CD4-positive, CD25-positive, alpha-beta regulatory T cell (primary cell): ENCODE measurements at regions not wholly inside any gene's neighbourhood (a gene's known extent, or its start where the extent isn't known, plus 50 kb on each side); places are given as distances from the start of the nearest gene placed in this dataset.
"Not testable (repeated sequence)": the region's sequence is repeated elsewhere in the genome, so short reads cannot be mapped to it uniquely, and the experiment has no call there.

Experiments
- ATAC-seq, 2 donors: fragments of 150-1000 bp; cut with Tn5 transposase; one replicate each; pipeline ENCODE4 v1.10.0; 2021; ENCODE audit warnings: low read depth in 2 of 2, moderate number of reproducible peaks in 2 of 2, moderate library complexity in 1 of 2
- DNase-seq, 3 donors: peaks; one replicate each; pipeline versions ENCODE4 v3.0.0 to v3.0.0-alpha.2; 2012 to 2022; ENCODE audit warnings: mixed read lengths in 1 of 3
- H3K27ac ChIP-seq: one replicate; pipeline ENCODE4 v1.7.0; 2013; ENCODE audit warnings: mild to moderate bottlenecking, low read length; ENCODE audit not compliant: insufficient read depth, poor library complexity, severe bottlenecking
- H3K27me3 ChIP-seq: one replicate; pipeline ENCODE4 v1.7.0; 2013; ENCODE audit warnings: low read length; ENCODE audit not compliant: control insufficient read depth, insufficient read depth
- H3K36me3 ChIP-seq: one replicate; pipeline ENCODE4 v1.7.0; 2013; ENCODE audit warnings: mild to moderate bottlenecking, low read length, moderate library complexity; ENCODE audit not compliant: control insufficient read depth, insufficient read depth
- H3K4me1 ChIP-seq: 2 replicates; pipeline ENCODE4 v1.7.0; 2013; ENCODE audit warnings: mild to moderate bottlenecking, low read length; ENCODE audit not compliant: insufficient read depth, control insufficient read depth, poor library complexity, severe bottlenecking
- H3K4me3 ChIP-seq: one replicate; pipeline ENCODE4 v1.7.0; 2013; ENCODE audit warnings: low read depth, mild to moderate bottlenecking, low read length, moderate library complexity
- H3K9me3 ChIP-seq, 2 experiments: 1 replicate in 1 of 2; 2 replicates in 1 of 2; pipeline ENCODE4 v1.7.0; 2013; ENCODE audit warnings: low read length in 2 of 2, mild to moderate bottlenecking in 1 of 2, moderate library complexity in 1 of 2; ENCODE audit not compliant: control insufficient read depth in 2 of 2
- H3K27ac Mint-ChIP-seq, 3 donors: one replicate each; pipeline ENCODE4 v1.8.0; 2020 to 2022; ENCODE audit warnings: mild to moderate bottlenecking in 3 of 3, mixed read lengths in 3 of 3, moderate library complexity in 2 of 3
- H3K27me3 Mint-ChIP-seq: one replicate; pipeline ENCODE4 v1.8.0; 2022; ENCODE audit warnings: mild to moderate bottlenecking, mixed read lengths
- H3K36me3 Mint-ChIP-seq: one replicate; pipeline ENCODE4 v1.8.0; 2020; ENCODE audit warnings: mixed read lengths
- H3K4me1 Mint-ChIP-seq, 4 donors: one replicate each; pipeline ENCODE4 v1.8.0; 2020 to 2022; ENCODE audit warnings: mixed read lengths in 4 of 4, mild to moderate bottlenecking in 1 of 4
- H3K4me3 Mint-ChIP-seq, 4 donors: one replicate each; pipeline ENCODE4 v1.8.0; 2020 to 2022; ENCODE audit warnings: mild to moderate bottlenecking in 4 of 4, mixed read lengths in 4 of 4, moderate library complexity in 3 of 4
- H3K9me3 Mint-ChIP-seq, 7 donors: one replicate each; pipeline ENCODE4 v1.8.0; 2020 to 2022; ENCODE audit warnings: mixed read lengths in 7 of 7, mild to moderate bottlenecking in 3 of 7, moderate library complexity in 2 of 7

GRCh38 chr2:237207646-237208045 is 122.0 kb downstream of the COPS8 start:
- no peaks in the 10 kb centered on the region for H3K9me3 ChIP-seq
- no peaks in the 10 kb centered on the region for H3K36me3 ChIP-seq
- H3K4me1 ChIP-seq, result no peaks in the 10 kb centered on the region
- H3K27me3 ChIP-seq, result no peaks in the 10 kb centered on the region
- H3K36me3 Mint-ChIP-seq, result no peaks in the 10 kb centered on the region
- H3K4me1 Mint-ChIP-seq, result no peaks in the 10 kb centered on the region
- peaks cover 0 to 3% (median 0%) of the 10 kb centered on the region in 7 donors for H3K9me3 Mint-ChIP-seq
- H3K4me3 ChIP-seq, result no peak overlapping the region
- no peaks in the 10 kb centered on the region for H3K27me3 Mint-ChIP-seq
- ATAC-seq (no peak), DNase-seq (no peak)
- no peak overlapping the region for H3K27ac Mint-ChIP-seq
- no peak overlapping the region for H3K4me3 Mint-ChIP-seq
- no peak overlapping the region for H3K27ac ChIP-seq

GRCh38 chr2:237208373-237209260 is 122.9 kb downstream of the COPS8 start:
- peaks cover 0 to 3% (median 0%) of the 10 kb centered on the region in 7 donors for H3K9me3 Mint-ChIP-seq
- no peaks in the 10 kb centered on the region for H3K9me3 ChIP-seq
- no peak overlapping the region for H3K27ac Mint-ChIP-seq
- no peak overlapping the region for H3K4me3 ChIP-seq
- no peaks in the 10 kb centered on the region for H3K27me3 Mint-ChIP-seq
- H3K27me3 ChIP-seq, result no peaks in the 10 kb centered on the region
- H3K4me1 Mint-ChIP-seq, result no peaks in the 10 kb centered on the region
- no peaks in the 10 kb centered on the region for H3K36me3 Mint-ChIP-seq
- DNase-seq (no peak), ATAC-seq (no peak)
- no peaks in the 10 kb centered on the region for H3K4me1 ChIP-seq
- no peaks in the 10 kb centered on the region for H3K36me3 ChIP-seq
- no peak overlapping the region for H3K4me3 Mint-ChIP-seq
- H3K27ac ChIP-seq, result no peak overlapping the region

GRCh38 chr2:237209885-237210284 is 124.2 kb downstream of the COPS8 start:
- ATAC-seq (no peak), DNase-seq (no peak)
- Mint-ChIP-seq H3K36me3 (no peaks in the 10 kb centered on the region), H3K4me1 (no peaks in the 10 kb centered on the region), H3K4me3 (no peak overlapping the region), H3K9me3 (peaks cover 0 to 3% (median 0%) of the 10 kb centered on the region in 7 donors), H3K27ac (no peak overlapping the region), H3K27me3 (no peaks in the 10 kb centered on the region)
- H3K27me3 ChIP-seq, result no peaks in the 10 kb centered on the region
- no peaks in the 10 kb centered on the region for H3K4me1 ChIP-seq
- no peak overlapping the region for H3K27ac ChIP-seq
- H3K4me3 ChIP-seq, result no peak overlapping the region
- H3K9me3 ChIP-seq, result no peaks in the 10 kb centered on the region
- no peaks in the 10 kb centered on the region for H3K36me3 ChIP-seq

- ATAC-seq (no peak), DNase-seq (no peak)
- Mint-ChIP-seq H3K4me3 (no peak overlapping the region), H3K27ac (no peak overlapping the region), H3K36me3 (no peaks in the 10 kb centered on the region), H3K4me1 (no peaks in the 10 kb centered on the region), H3K27me3 (no peaks in the 10 kb centered on the region), H3K9me3 (peaks cover 0 to 3% (median 0%) of the 10 kb centered on the region in 7 donors)
- no peak overlapping the region for H3K4me3 ChIP-seq
- H3K27me3 ChIP-seq, result no peaks in the 10 kb centered on the region
- H3K4me1 ChIP-seq, result no peaks in the 10 kb centered on the region
- no peaks in the 10 kb centered on the region for H3K9me3 ChIP-seq
- H3K36me3 ChIP-seq, result no peaks in the 10 kb centered on the region
- H3K27ac ChIP-seq, result no peak overlapping the region
These were observed 124.6 kb downstream of the COPS8 start for GRCh38 chr2:237210297-237210696.

GRCh38 chr2:237210763-237211162 is 125.1 kb downstream of the COPS8 start:
- Histone ChIP-seq H3K4me3 (no peak overlapping the region), H3K9me3 (no peaks in the 10 kb centered on the region), H3K27ac (no peak overlapping the region), H3K27me3 (no peaks in the 10 kb centered on the region), H3K4me1 (no peaks in the 10 kb centered on the region), H3K36me3 (no peaks in the 10 kb centered on the region)
- DNase-seq (no peak), ATAC-seq (no peak)
- Mint-ChIP-seq H3K27ac (no peak overlapping the region), H3K9me3 (peaks cover 0 to 3% (median 0%) of the 10 kb centered on the region in 7 donors), H3K4me1 (no peaks in the 10 kb centered on the region), H3K27me3 (no peaks in the 10 kb centered on the region), H3K36me3 (no peaks in the 10 kb centered on the region), H3K4me3 (no peak overlapping the region)

- ATAC-seq, H3K4me1 ChIP-seq, H3K27me3 ChIP-seq, H3K36me3 Mint-ChIP-seq, H3K27ac ChIP-seq, H3K4me3 ChIP-seq, DNase-seq, H3K9me3 Mint-ChIP-seq, H3K4me3 Mint-ChIP-seq, H3K27ac Mint-ChIP-seq, H3K27me3 Mint-ChIP-seq, H3K9me3 ChIP-seq, H3K4me1 Mint-ChIP-seq, H3K36me3 ChIP-seq: not testable (repeated sequence)
These were observed 126.9 kb downstream of the COPS8 start for GRCh38 chr2:237212356-237213279.

- peaks cover 0 to 2% (median 0%) of the 10 kb centered on the region in 7 donors for H3K9me3 Mint-ChIP-seq
- H3K4me3 ChIP-seq, result no peak overlapping the region
- H3K27ac Mint-ChIP-seq, result no peak overlapping the region
These were observed 127.8 kb downstream of the COPS8 start for GRCh38 chr2:237213315-237214022.

More at GRCh38 chr2:237213315-237214022, 127.8 kb downstream of the COPS8 start:
- Mint-ChIP-seq H3K36me3 (no peaks in the 10 kb centered on the region), H3K4me3 (no peak overlapping the region), H3K4me1 (no peaks in the 10 kb centered on the region), H3K27me3 (peaks cover 4% of the 10 kb centered on the region)
- DNase-seq (no peak), ATAC-seq (no peak)
- no peak overlapping the region for H3K27ac ChIP-seq
- no peaks in the 10 kb centered on the region for H3K9me3 ChIP-seq
- no peaks in the 10 kb centered on the region for H3K36me3 ChIP-seq
- no peaks in the 10 kb centered on the region for H3K27me3 ChIP-seq
- H3K4me1 ChIP-seq, result no peaks in the 10 kb centered on the region
